SK-N-SH treated with all-trans-retinoic acid at 6 μM for 48 hours (cell line): ENCODE measurements at regions not wholly inside any gene's neighbourhood (a gene's known extent, or its start where the extent isn't known, plus 50 kb on each side); places are given as distances from the start of the nearest gene placed in this dataset.

Experiments used
- ATAC-seq: fragments of 200-7000 bp; cut with Tn5 transposase; 3 replicates; pipeline ENCODE4 v1.9.1; 2020; ENCODE audit warnings: mild to moderate bottlenecking, moderate library complexity
- ARNTL ChIP-seq: fragments of 450-650 bp; formaldehyde crosslinking; IDR thresholded peaks from 2 replicates; pipeline ENCODE4 v1.5.0; 2020; ENCODE audit warnings: low read depth, mild to moderate bottlenecking, moderate library complexity, borderline replicate concordance
- BACH2 ChIP-seq: fragments of 250-450 bp; sonication (Bioruptor Pico); IDR thresholded peaks from 2 replicates; pipeline ENCODE4 v1.9.0; 2021; ENCODE audit warnings: mild to moderate bottlenecking, borderline replicate concordance
- CSDC2 ChIP-seq: fragments of 250-450 bp; sonication (Bioruptor Pico); IDR thresholded peaks from 2 replicates; pipeline ENCODE4 v1.5.0; 2020; ENCODE audit warnings: mild to moderate bottlenecking, moderate library complexity
- ESRRG ChIP-seq: fragments of 250-450 bp; sonication (Bioruptor Pico); IDR thresholded peaks from 2 replicates; pipeline ENCODE4 v1.6.1; 2021; ENCODE audit warnings: mild to moderate bottlenecking
- GLIS3 ChIP-seq: fragments of 250-450 bp; sonication (Bioruptor Pico); IDR thresholded peaks from 2 replicates; pipeline ENCODE4 v1.5.0; 2020; ENCODE audit warnings: mild to moderate bottlenecking, moderate library complexity
- ISL1 ChIP-seq: fragments of 250-450 bp; sonication (Bioruptor Pico); IDR thresholded peaks from 2 replicates; pipeline ENCODE4 v2.1.2; 2022; ENCODE audit warnings: mild to moderate bottlenecking, moderate library complexity
- OSR1 ChIP-seq: fragments of 250-450 bp; sonication (Bioruptor Pico); IDR thresholded peaks from 2 replicates; pipeline ENCODE4 v1.8.0; 2022; ENCODE audit warnings: moderate library complexity, mild to moderate bottlenecking, inconsistent platforms
- PPARA ChIP-seq: fragments of 250-450 bp; sonication (Bioruptor Pico); IDR thresholded peaks from 2 replicates; pipeline ENCODE4 v1.5.0; 2020; ENCODE audit warnings: mild to moderate bottlenecking, borderline replicate concordance
- RARB ChIP-seq: fragments of 250-450 bp; sonication (Bioruptor Pico); IDR thresholded peaks from 2 replicates; pipeline ENCODE4 v1.8.0; 2021; ENCODE audit warnings: mild to moderate bottlenecking, moderate library complexity
- SNAI2 ChIP-seq: fragments of 250-450 bp; sonication (Bioruptor Pico); IDR thresholded peaks from 2 replicates; pipeline ENCODE4 v1.5.0; 2020; ENCODE audit warnings: mild to moderate bottlenecking, moderate library complexity
- TCF4 ChIP-seq: fragments of 250-450 bp; sonication (Bioruptor Pico); IDR thresholded peaks from 2 replicates; pipeline ENCODE4 v1.8.0; 2021; ENCODE audit warnings: mild to moderate bottlenecking, moderate library complexity, borderline replicate concordance
- TOX ChIP-seq: fragments of 250-450 bp; sonication (Bioruptor Pico); IDR thresholded peaks from 2 replicates; pipeline ENCODE4 v1.8.0; 2021; ENCODE audit warnings: mild to moderate bottlenecking, moderate library complexity, borderline replicate concordance
- ZC3H10 ChIP-seq: fragments of 250-450 bp; sonication (Bioruptor Pico); IDR thresholded peaks from 2 replicates; pipeline ENCODE4 v1.5.1; 2021; ENCODE audit warnings: mild to moderate bottlenecking, moderate library complexity
- ZFP3 ChIP-seq: fragments of 250-450 bp; sonication (Bioruptor Pico); IDR thresholded peaks from 2 replicates; pipeline ENCODE4 v1.5.0; 2020; ENCODE audit warnings: mild to moderate bottlenecking, moderate library complexity
- ZFP30 ChIP-seq: fragments of 450-650 bp; formaldehyde crosslinking; IDR thresholded peaks from 2 replicates; pipeline ENCODE4 v1.5.0; 2022; ENCODE audit warnings: mild to moderate bottlenecking, moderate library complexity
- ZNF565 ChIP-seq: fragments of 450-650 bp; formaldehyde crosslinking; conservative IDR thresholded peaks from 2 replicates; pipeline ENCODE4 v1.5.0; 2020; ENCODE audit warnings: low read depth, mild to moderate bottlenecking, moderate library complexity
- ZNF70 ChIP-seq: fragments of 450-650 bp; formaldehyde crosslinking; IDR thresholded peaks from 2 replicates; pipeline ENCODE4 v1.5.0; 2020; ENCODE audit warnings: mild to moderate bottlenecking, moderate library complexity
- ZNF8 ChIP-seq: fragments of 450-650 bp; formaldehyde crosslinking; IDR thresholded peaks from 2 replicates; pipeline ENCODE4 v1.5.0; 2020; ENCODE audit warnings: mild to moderate bottlenecking, moderate library complexity
- TF ChIP-seq, protein P1 (sequence below): fragments of 250-450 bp; sonication (Bioruptor Pico); IDR thresholded peaks from 2 replicates; pipeline ENCODE4 v1.5.1; 2020; ENCODE audit warnings: low read depth, mild to moderate bottlenecking, moderate library complexity
- TF ChIP-seq, protein P2 (sequence below): fragments of 250-450 bp; sonication (Bioruptor Pico); IDR thresholded peaks from 2 replicates; pipeline ENCODE4 v1.8.0; 2021; ENCODE audit warnings: low read depth, mild to moderate bottlenecking, moderate library complexity, borderline replicate concordance
- TF ChIP-seq, protein P3 (sequence below): fragments of 250-450 bp; sonication (Bioruptor Pico); IDR thresholded peaks from 2 replicates; pipeline ENCODE4 v1.8.0; 2020; ENCODE audit warnings: mild to moderate bottlenecking, moderate library complexity, borderline replicate concordance
- TF ChIP-seq, protein P4 (sequence below): fragments of 250-450 bp; sonication (Bioruptor Pico); IDR thresholded peaks from 2 replicates; pipeline ENCODE4 v1.5.0; 2020; ENCODE audit warnings: mild to moderate bottlenecking, moderate library complexity

DNA sequence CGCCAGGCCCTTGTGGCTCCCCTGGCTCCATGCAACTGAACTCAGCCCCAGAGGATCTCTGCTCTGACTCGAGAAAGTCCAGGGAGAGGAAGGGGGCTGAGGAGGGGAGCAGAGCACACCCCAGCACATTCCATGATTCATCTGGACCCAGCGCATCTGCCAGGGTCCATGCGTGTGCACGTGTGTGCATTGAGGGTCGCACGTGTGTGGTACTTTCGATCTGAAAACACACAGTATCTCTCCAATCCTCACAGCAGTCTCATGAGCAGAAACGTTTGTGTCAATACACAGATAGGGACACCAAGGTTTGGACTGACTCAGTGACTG, 146.4 kb upstream of the ID2 start:
- no peak for TF ChIP-seq ZFP3 (CRISPR knock-in tag)
- no peak for TF ChIP-seq ZNF565
- no peak for TF ChIP-seq TCF4 (CRISPR knock-in tag)
- no peak for TF ChIP-seq TOX (CRISPR knock-in tag)
- TF ChIP-seq PPARA (CRISPR knock-in tag), result no peak
- TF ChIP-seq, all 23 proteins: peak for 0
- ATAC-seq, result no peak

DNA sequence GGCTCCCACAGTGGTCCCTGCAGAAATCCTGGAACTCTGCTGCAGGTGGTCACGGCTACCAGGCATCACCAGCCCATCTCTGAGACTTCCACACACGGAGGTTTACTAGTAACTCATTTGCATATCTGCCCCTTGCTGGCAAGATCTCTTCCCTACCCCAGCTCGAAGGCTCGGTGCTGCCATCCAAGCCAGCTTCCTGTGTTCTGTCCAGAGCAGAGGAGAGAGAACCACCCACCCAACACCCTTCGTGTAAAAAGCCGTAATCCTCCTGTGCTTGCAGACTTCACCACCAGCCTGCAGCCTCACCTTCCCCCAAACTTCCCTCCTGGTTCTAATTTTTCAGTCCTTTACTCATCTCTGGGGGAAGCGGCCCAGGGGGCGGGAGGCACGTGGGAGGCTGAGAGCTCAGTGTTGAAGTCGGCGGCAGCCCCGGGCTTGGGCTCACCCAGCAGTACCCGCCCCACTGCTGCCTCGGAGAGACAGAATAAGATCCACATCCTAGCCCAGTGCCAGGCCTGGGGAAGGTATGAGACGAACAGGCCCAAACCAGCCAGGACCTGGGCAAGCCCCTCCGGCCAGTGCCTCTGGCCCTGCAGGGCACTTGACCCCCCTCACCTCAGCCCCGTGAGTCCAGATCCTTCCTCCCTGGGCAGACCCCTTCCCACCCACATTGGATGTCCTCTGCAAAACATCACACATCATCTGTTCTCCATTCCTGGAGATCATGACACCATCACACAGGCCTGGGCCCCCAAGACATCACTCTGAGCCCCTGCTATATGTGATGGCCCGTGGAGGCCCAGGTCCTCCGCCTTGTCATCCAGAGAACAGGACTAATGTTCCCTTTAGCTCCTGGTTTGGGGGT, 145.8 kb upstream of the ID2 start:
- ATAC-seq, result peak; percentile 22
- no peak for TF ChIP-seq ARNTL
- TF ChIP-seq ZC3H10 (CRISPR knock-in tag), result no peak
- TF ChIP-seq, protein P1, sequence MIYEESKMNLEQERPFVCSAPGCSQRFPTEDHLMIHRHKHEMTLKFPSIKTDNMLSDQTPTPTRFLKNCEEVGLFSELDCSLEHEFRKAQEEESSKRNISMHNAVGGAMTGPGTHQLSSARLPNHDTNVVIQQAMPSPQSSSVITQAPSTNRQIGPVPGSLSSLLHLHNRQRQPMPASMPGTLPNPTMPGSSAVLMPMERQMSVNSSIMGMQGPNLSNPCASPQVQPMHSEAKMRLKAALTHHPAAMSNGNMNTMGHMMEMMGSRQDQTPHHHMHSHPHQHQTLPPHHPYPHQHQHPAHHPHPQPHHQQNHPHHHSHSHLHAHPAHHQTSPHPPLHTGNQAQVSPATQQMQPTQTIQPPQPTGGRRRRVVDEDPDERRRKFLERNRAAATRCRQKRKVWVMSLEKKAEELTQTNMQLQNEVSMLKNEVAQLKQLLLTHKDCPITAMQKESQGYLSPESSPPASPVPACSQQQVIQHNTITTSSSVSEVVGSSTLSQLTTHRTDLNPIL (CRISPR knock-in tag), result no peak
- TF ChIP-seq GLIS3, result no peak
- no peak; the same call in 1 of the 2 replicates for TF ChIP-seq SNAI2 (CRISPR knock-in tag)
- TF ChIP-seq OSR1 (CRISPR knock-in tag), result no peak
- TF ChIP-seq, protein P2, sequence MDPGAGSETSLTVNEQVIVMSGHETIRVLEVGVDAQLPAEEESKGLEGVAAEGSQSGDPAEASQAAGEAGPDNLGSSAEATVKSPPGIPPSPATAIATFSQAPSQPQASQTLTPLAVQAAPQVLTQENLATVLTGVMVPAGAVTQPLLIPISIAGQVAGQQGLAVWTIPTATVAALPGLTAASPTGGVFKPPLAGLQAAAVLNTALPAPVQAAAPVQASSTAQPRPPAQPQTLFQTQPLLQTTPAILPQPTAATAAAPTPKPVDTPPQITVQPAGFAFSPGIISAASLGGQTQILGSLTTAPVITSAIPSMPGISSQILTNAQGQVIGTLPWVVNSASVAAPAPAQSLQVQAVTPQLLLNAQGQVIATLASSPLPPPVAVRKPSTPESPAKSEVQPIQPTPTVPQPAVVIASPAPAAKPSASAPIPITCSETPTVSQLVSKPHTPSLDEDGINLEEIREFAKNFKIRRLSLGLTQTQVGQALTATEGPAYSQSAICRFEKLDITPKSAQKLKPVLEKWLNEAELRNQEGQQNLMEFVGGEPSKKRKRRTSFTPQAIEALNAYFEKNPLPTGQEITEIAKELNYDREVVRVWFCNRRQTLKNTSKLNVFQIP (CRISPR knock-in tag), result no peak
- TF ChIP-seq CSDC2, result no peak
- TF ChIP-seq, protein P3, sequence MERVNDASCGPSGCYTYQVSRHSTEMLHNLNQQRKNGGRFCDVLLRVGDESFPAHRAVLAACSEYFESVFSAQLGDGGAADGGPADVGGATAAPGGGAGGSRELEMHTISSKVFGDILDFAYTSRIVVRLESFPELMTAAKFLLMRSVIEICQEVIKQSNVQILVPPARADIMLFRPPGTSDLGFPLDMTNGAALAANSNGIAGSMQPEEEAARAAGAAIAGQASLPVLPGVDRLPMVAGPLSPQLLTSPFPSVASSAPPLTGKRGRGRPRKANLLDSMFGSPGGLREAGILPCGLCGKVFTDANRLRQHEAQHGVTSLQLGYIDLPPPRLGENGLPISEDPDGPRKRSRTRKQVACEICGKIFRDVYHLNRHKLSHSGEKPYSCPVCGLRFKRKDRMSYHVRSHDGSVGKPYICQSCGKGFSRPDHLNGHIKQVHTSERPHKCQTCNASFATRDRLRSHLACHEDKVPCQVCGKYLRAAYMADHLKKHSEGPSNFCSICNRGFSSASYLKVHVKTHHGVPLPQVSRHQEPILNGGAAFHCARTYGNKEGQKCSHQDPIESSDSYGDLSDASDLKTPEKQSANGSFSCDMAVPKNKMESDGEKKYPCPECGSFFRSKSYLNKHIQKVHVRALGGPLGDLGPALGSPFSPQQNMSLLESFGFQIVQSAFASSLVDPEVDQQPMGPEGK, result no peak
- no peak for TF ChIP-seq ESRRG
- TF ChIP-seq, protein P4, sequence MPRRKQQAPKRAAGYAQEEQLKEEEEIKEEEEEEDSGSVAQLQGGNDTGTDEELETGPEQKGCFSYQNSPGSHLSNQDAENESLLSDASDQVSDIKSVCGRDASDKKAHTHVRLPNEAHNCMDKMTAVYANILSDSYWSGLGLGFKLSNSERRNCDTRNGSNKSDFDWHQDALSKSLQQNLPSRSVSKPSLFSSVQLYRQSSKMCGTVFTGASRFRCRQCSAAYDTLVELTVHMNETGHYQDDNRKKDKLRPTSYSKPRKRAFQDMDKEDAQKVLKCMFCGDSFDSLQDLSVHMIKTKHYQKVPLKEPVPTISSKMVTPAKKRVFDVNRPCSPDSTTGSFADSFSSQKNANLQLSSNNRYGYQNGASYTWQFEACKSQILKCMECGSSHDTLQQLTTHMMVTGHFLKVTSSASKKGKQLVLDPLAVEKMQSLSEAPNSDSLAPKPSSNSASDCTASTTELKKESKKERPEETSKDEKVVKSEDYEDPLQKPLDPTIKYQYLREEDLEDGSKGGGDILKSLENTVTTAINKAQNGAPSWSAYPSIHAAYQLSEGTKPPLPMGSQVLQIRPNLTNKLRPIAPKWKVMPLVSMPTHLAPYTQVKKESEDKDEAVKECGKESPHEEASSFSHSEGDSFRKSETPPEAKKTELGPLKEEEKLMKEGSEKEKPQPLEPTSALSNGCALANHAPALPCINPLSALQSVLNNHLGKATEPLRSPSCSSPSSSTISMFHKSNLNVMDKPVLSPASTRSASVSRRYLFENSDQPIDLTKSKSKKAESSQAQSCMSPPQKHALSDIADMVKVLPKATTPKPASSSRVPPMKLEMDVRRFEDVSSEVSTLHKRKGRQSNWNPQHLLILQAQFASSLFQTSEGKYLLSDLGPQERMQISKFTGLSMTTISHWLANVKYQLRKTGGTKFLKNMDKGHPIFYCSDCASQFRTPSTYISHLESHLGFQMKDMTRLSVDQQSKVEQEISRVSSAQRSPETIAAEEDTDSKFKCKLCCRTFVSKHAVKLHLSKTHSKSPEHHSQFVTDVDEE (CRISPR knock-in tag), result no peak
- no peak for TF ChIP-seq ZFP3 (CRISPR knock-in tag)
- TF ChIP-seq PPARA (CRISPR knock-in tag), result no peak
- TF ChIP-seq ISL1 (CRISPR knock-in tag), result no peak
- no peak for TF ChIP-seq BACH2 (CRISPR knock-in tag)
- TF ChIP-seq RARB, result no peak
- TF ChIP-seq, all 23 proteins: peak for 0

DNA sequence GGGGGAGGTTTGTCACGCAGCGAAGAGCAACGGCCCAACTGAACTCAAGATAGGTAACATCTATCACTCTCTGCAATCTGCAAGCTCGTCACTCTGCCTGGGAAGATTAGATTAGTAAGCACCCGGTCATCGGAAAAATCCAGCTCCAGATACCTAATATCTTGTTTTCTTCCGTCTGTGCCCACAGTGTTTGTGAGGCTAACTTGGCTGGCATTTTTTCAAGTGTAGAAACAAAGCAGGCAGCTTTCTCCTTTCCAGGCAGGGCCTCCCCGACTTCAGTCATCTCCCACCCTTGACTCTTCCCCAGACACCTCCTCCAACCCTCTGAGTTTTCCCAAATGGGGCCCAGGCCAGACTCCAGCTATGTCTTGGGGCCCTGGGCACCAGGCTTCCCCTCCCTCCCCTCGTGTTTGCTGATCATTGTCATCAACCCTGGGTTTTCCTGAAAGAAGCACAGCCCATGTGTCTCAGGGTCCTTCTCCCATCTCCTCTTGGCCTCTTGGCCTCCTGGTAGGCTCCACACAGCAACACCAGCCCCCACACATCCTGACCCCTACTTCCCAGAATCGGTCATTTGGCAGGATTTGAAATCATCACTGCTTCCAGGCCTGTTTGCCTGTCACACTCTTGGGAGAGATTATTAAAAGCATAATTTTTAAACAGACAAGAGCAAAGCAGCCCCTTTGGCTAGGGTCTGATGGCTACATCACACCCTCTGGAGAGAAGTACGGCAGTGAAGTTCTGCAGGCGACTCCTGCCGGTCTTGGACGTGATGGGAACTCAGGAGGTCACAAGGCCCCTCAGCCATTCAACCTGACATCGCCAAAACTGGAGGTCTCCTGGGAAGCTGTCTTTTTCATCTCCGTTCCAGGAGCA, 144.9 kb upstream of the ID2 start:
- peak; percentile 58 for ATAC-seq
- TF ChIP-seq, protein P3, result no peak
- TF ChIP-seq, protein P4 (CRISPR knock-in tag), result peak; percentile 57; the same call in 1 of the 2 replicates
- no peak for TF ChIP-seq PPARA (CRISPR knock-in tag)
- TF ChIP-seq ZNF70 (CRISPR knock-in tag), result no peak
- no peak for TF ChIP-seq ZFP30
- TF ChIP-seq TOX (CRISPR knock-in tag), result no peak
- 0 out of 2 replicates have a peak, but pooled peaks have one; percentile 20 for TF ChIP-seq ZFP3 (CRISPR knock-in tag)
- TF ChIP-seq GLIS3, result no peak
- TF ChIP-seq, protein P2 (CRISPR knock-in tag), result no peak
- TF ChIP-seq ZNF8 (CRISPR knock-in tag), result no peak
